ENCODE measurements at regions not wholly inside any gene's neighbourhood (a gene's known extent, or its start where the extent isn't known, plus 50 kb on each side); places are given as distances from the start of the nearest gene placed in this dataset.

- no peaks in the 10 kb centered on the region for H3K4me1 Mint-ChIP-seq (ENCODE audit: low read depth)
- peaks cover 11% of the 10 kb centered on the region for H3K9me3 Mint-ChIP-seq (ENCODE audit: low read depth)
- H3K27ac Mint-ChIP-seq (ENCODE audit: unreplicated experiment) = no peak overlapping the region
- TF ChIP-seq CTCF (IDR thresholded peaks at IDR 0.05) = no peak
- peaks cover 5% of the 10 kb centered on the region for H3K36me3 Mint-ChIP-seq (ENCODE audit: low read depth)
- H3K4me3 Mint-ChIP-seq (ENCODE audit: unreplicated experiment) = no peak overlapping the region
- H3K27me3 Mint-ChIP-seq (ENCODE audit: low read depth) = peaks cover 63% of the 10 kb centered on the region
- DNase-seq (ENCODE audit: low spot score) = no peak
Observed at GRCh38 chr17:36741019-36741902, 139.9 kb downstream of the MRM1 start.

- H3K36me3 Mint-ChIP-seq (ENCODE audit: low read depth) = peaks cover 5% of the 10 kb centered on the region
- H3K4me3 Mint-ChIP-seq (ENCODE audit: unreplicated experiment) = no peak overlapping the region
- peaks cover 11% of the 10 kb centered on the region for H3K9me3 Mint-ChIP-seq (ENCODE audit: low read depth)
- no peak for DNase-seq (ENCODE audit: low spot score)
- peaks cover 58% of the 10 kb centered on the region for H3K27me3 Mint-ChIP-seq (ENCODE audit: low read depth)
- TF ChIP-seq CTCF (IDR thresholded peaks at IDR 0.05) = no peak
- H3K4me1 Mint-ChIP-seq (ENCODE audit: low read depth) = no peaks in the 10 kb centered on the region
- no peak overlapping the region for H3K27ac Mint-ChIP-seq (ENCODE audit: unreplicated experiment)
Observed at GRCh38 chr17:36742267-36743000, 141.1 kb downstream of the MRM1 start.

- Mint-ChIP-seq H3K36me3 (ENCODE audit: low read depth) (peaks cover 5% of the 10 kb centered on the region), H3K27ac (ENCODE audit: unreplicated experiment) (no peak overlapping the region), H3K4me3 (ENCODE audit: unreplicated experiment) (no peak overlapping the region), H3K4me1 (ENCODE audit: low read depth) (no peaks in the 10 kb centered on the region), H3K9me3 (ENCODE audit: low read depth) (peaks cover 11% of the 10 kb centered on the region), H3K27me3 (ENCODE audit: low read depth) (peaks cover 52% of the 10 kb centered on the region)
- no peak for TF ChIP-seq CTCF (IDR thresholded peaks at IDR 0.05)
- DNase-seq (ENCODE audit: low spot score) = no peak
Observed at GRCh38 chr17:36743130-36743529, 141.7 kb downstream of the MRM1 start.

DNA sequence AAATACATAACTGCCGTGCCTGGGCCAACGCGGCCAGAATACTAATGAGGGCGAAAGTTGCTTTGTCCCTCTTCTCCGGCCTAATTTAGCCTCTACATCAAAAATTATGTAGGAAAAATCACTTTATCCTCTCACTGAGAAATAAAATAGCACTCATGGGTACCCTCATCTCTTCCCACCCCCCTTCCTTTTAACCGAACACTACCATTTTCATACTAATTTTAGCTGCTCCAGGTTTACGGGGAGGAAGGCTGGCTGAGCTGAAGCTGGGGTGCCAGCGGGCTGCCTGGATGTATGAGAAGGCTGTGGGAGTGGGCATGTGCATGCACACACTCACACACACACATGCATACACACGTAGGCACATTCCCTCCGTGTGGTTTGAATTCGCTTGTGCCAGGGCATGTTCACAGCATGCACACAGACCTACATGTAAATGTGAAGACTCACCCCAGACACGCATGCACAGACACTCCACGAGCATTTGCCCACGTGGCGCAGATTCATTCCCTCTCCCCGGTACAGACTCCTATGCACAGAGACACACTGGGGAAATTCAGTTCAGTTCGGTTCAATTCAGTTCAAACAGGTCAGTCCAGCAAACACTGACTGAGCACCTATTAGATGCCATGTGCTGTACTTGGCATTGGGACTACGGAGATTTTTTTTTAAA, 145.1 kb downstream of the MRM1 start:
- no peak for TF ChIP-seq CTCF (IDR thresholded peaks at IDR 0.05)
- no peak for DNase-seq (ENCODE audit: low spot score)
- H3K27ac Mint-ChIP-seq (ENCODE audit: unreplicated experiment) = no peak overlapping the region
- H3K27me3 Mint-ChIP-seq (ENCODE audit: low read depth) = peaks cover 62% of the 10 kb centered on the region
- no peak overlapping the region for H3K4me3 Mint-ChIP-seq (ENCODE audit: unreplicated experiment)
- peaks cover 11% of the 10 kb centered on the region for H3K9me3 Mint-ChIP-seq (ENCODE audit: low read depth)
- H3K4me1 Mint-ChIP-seq (ENCODE audit: low read depth) = no peaks in the 10 kb centered on the region
- peaks cover 5% of the 10 kb centered on the region for H3K36me3 Mint-ChIP-seq (ENCODE audit: low read depth)

- Mint-ChIP-seq H3K27me3 (ENCODE audit: low read depth) (peaks cover 63% of the 10 kb centered on the region), H3K36me3 (ENCODE audit: low read depth) (peaks cover 5% of the 10 kb centered on the region), H3K9me3 (ENCODE audit: low read depth) (peaks cover 11% of the 10 kb centered on the region), H3K27ac (ENCODE audit: unreplicated experiment) (no peak overlapping the region), H3K4me3 (ENCODE audit: unreplicated experiment) (no peak overlapping the region), H3K4me1 (ENCODE audit: low read depth) (no peaks in the 10 kb centered on the region)
- DNase-seq (ENCODE audit: low spot score) = no peak
- no peak for TF ChIP-seq CTCF (IDR thresholded peaks at IDR 0.05)
Observed at GRCh38 chr17:36747861-36748260, 146.5 kb downstream of the MRM1 start.
